ENCODE measurements at regions not wholly inside any gene's neighbourhood (a gene's known extent, or its start where the extent isn't known, plus 50 kb on each side); places are given as distances from the start of the nearest gene placed in this dataset.

GRCh38 chr13:61873717-61874116, 458.1 kb upstream of the PCDH20 start (continued):
- TF ChIP-seq KAT2A (conservative IDR thresholded peaks at IDR 0.05; ENCODE audit: control insufficient read depth, low read depth, low read length) = no peak
- TF ChIP-seq NKRF (conservative IDR thresholded peaks at IDR 0.05) = no peak
- no peak for TF ChIP-seq CBX3 (IDR thresholded peaks at IDR 0.05; ENCODE audit: borderline replicate concordance, low read depth)

DNA sequence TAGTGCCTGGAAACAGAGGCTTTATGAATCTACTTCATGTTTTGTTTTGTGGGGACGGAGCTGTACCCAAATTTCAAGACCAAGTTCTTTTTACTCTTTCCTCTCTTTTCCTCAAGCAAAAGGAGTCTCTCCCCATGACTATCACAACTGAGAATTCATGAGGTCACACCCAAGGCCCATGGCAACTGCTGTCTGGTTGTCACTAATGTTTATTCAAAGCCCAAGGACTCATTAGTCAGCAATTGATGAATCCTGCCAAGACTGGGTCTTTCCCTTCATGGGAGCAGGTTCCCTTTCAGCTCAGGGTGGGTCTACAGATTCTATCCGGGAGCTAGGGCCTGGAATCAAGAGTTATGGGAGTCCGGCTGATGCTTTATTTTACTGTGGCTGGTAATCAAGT, 441.5 kb upstream of the PCDH20 start:
- no peak overlapping the region for H2AFZ ChIP-seq (ENCODE audit: control insufficient read depth, low read depth, low read length)
- ChIA-PET CTCF (no interaction called here), SMC1A (ENCODE audit: uncharacterized antibody, unreplicated experiment) (no interaction called here), RAD21 (ENCODE audit: unreplicated experiment) (no interaction called here), POLR2A (no interaction called here)
- WGBS (ENCODE audit: insufficient coverage, insufficient replicate concordance, low lambda C conversion rate, missing lambda C conversion rate) = 0% methylated on average over 3 of the region's 3 CpGs
- TF ChIP-seq ZSCAN29 (IDR thresholded peaks at IDR 0.05) = no peak
- TF ChIP-seq SMAD5 (IDR thresholded peaks at IDR 0.05; ENCODE audit: low read depth) = no peak
- TF ChIP-seq WRNIP1 (IDR thresholded peaks at IDR 0.05; ENCODE audit: borderline replicate concordance, low read depth, low read length) = no peak
- TF ChIP-seq CREM (IDR thresholded peaks at IDR 0.05; ENCODE audit: low read depth) = no peak
- TF ChIP-seq STAT1 (conservative IDR thresholded peaks at IDR 0.05) = no peak
- no peak for TF ChIP-seq RFX5 (IDR thresholded peaks at IDR 0.05; ENCODE audit: low read depth, low read length)
- no peak for TF ChIP-seq HCFC1 (IDR thresholded peaks at IDR 0.05; ENCODE audit: low read length)
- TF ChIP-seq NKRF (conservative IDR thresholded peaks at IDR 0.05) = no peak
- no peak for TF ChIP-seq TAF1 (IDR thresholded peaks at IDR 0.05; ENCODE audit: borderline replicate concordance, low read depth, low read length)
- TF ChIP-seq ASH2L (IDR thresholded peaks at IDR 0.05; ENCODE audit: borderline replicate concordance, low read depth) = no peak
- TF ChIP-seq ZNF217 (IDR thresholded peaks at IDR 0.05) = no peak
- TF ChIP-seq CBX3 (IDR thresholded peaks at IDR 0.05; ENCODE audit: borderline replicate concordance, low read depth) = no peak
- no peak for TF ChIP-seq POU2F2 (IDR thresholded peaks at IDR 0.05; ENCODE audit: borderline replicate concordance, low read depth, low read length)
- TF ChIP-seq PML (IDR thresholded peaks at IDR 0.05; ENCODE audit: low read length) = no peak
- in situ Hi-C loops (cut with MboI) (no loop called here), intact Hi-C loops (cut with micrococcal nuclease; ENCODE audit: unreplicated experiment) (no loop called here)
- no peak overlapping the region for H3K4me3 ChIP-seq
- no peak overlapping the region for H3K27ac ChIP-seq (ENCODE audit: control insufficient read depth, insufficient read depth)
- DNase-seq (ENCODE audit: low read depth, low spot score) (no peak), ATAC-seq (no peak), FAIRE-seq (no peak)
- H3K79me2 ChIP-seq (ENCODE audit: control insufficient read depth, insufficient read depth, low read length) = no peaks in the 10 kb centered on the region
- no peak overlapping the region for H3K9ac ChIP-seq (ENCODE audit: control insufficient read depth, insufficient read depth, low read length)
- no peak overlapping the region for H3K4me2 ChIP-seq (ENCODE audit: control insufficient read depth, insufficient read depth)
- H3K9me3 ChIP-seq (replicated peaks; ENCODE audit: control insufficient read depth, insufficient read depth, low read length) = no peaks in the 10 kb centered on the region
- BruUV-seq (replicated peaks) = no TSS peak
- no peaks in the 10 kb centered on the region for H3K27me3 ChIP-seq (replicated peaks in 1 of 2; ENCODE audit: control insufficient read depth in 2 of 2, insufficient read depth in 2 of 2, low read length in 1 of 2)
- H4K20me1 ChIP-seq (ENCODE audit: control insufficient read depth, insufficient read depth) = no peaks in the 10 kb centered on the region
- no peaks in the 10 kb centered on the region for H3K4me1 ChIP-seq (ENCODE audit: control insufficient read depth, insufficient read depth, low read length)
- no peaks in the 10 kb centered on the region for H3K36me3 ChIP-seq (ENCODE audit: control insufficient read depth in 2 of 2, insufficient read depth in 2 of 2, low read length in 1 of 2)
